ENCODE measurements at regions not wholly inside any gene's neighbourhood (a gene's known extent, or its start where the extent isn't known, plus 50 kb on each side); places are given as distances from the start of the nearest gene placed in this dataset.

DNA sequence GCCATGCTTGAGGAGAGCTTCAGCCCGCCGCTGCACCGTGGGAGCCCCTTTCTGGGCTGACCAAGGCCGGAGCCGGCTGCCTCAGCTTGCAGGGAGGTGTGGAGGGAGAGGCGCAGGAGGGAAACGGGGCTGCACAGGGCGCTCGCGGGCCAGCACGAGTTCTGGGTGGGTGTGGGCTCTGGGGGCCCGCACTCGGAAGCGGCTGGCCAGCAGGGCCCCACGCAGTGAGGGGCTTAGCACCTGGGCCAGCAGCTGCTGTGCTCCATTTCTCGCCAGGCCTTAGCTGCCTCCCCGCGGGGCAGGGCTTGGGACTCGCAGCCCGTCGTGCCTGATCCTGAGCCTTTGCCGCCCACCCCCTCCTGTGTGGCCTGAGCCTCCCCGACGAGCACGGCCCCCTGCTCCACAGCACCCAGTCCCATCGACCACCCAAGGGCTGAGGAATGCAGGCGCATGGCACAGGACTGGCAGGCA lies 1554.0 kb downstream of the KCNT2 start:
- DNase-seq (ENCODE audit: low spot score) = no peak
- TF ChIP-seq, protein P1, sequence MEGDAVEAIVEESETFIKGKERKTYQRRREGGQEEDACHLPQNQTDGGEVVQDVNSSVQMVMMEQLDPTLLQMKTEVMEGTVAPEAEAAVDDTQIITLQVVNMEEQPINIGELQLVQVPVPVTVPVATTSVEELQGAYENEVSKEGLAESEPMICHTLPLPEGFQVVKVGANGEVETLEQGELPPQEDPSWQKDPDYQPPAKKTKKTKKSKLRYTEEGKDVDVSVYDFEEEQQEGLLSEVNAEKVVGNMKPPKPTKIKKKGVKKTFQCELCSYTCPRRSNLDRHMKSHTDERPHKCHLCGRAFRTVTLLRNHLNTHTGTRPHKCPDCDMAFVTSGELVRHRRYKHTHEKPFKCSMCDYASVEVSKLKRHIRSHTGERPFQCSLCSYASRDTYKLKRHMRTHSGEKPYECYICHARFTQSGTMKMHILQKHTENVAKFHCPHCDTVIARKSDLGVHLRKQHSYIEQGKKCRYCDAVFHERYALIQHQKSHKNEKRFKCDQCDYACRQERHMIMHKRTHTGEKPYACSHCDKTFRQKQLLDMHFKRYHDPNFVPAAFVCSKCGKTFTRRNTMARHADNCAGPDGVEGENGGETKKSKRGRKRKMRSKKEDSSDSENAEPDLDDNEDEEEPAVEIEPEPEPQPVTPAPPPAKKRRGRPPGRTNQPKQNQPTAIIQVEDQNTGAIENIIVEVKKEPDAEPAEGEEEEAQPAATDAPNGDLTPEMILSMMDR (IDR thresholded peaks at IDR 0.05) = no peak
- Histone ChIP-seq H3K27ac (no peak overlapping the region), H3K4me3 (no peak overlapping the region)

DNA sequence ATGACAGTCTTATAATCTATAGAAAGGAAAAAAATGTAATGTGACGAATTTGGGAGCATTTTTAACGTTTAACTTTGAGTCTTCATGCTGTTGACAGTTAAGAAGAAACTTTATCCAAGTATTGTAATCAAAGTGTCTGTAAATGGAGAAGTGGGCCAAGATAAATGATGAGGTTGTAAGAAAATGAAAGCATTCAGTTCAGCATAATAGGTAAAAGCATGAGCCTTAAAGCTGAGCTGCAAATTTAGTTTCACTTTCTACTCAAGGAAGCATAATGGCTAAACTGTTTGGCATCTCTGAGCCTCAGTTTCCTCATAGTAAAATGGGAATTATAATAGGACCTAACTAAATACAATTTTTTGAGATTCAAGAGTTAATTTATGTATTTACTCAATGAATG lies 1554.8 kb downstream of the KCNT2 start:
- H3K27ac ChIP-seq = no peak overlapping the region
- TF ChIP-seq, protein P1 (IDR thresholded peaks at IDR 0.05) = no peak
- DNase-seq (ENCODE audit: low spot score) = no peak

DNA sequence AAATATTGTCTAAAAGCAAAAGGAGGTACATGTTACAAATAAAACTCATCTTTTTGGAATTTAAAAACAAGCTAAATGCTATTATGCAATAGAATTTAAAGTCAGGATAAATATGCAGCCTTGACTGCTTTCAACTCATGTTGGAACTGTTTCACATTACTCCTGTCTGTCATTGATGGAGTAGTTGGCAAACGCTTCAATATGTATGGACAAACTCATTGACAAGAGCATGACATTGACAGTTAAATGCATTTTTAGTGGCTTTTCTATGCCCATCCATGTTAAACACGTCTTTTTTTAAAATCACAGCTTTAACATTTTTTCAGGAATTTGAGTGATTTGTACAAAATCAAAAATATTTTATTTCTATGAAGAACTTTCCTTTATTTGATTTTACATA lies 1560.5 kb downstream of the KCNT2 start:
- no peak overlapping the region for H3K27ac ChIP-seq
- H3K4me3 ChIP-seq = no peak overlapping the region
- TF ChIP-seq, protein P1 (IDR thresholded peaks at IDR 0.05) = no peak
- DNase-seq (ENCODE audit: low spot score) = no peak

More for the DNA sequence above, 1554.8 kb downstream of the KCNT2 start:
- no peak overlapping the region for H3K4me3 ChIP-seq

DNA sequence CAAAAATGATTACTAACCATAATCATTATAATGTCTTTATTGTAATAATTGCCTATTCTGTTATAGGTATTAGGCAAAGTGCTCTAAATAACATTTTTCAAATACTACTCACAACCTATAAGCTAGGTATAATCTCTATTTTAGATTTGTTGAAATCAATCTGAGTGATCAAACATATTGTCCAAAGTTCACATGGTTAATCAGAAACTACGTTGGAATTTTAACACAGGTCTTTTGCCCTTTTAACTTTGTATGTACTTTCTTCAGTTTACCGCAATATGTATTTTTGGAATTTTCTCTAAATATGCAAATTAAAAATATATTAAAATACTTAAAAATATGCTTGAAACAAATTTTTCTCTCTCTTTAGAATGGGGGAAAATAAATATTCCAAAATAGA lies 1563.2 kb downstream of the KCNT2 start:
- H3K27ac ChIP-seq = no peak overlapping the region
- no peak for DNase-seq (ENCODE audit: low spot score)
- TF ChIP-seq, protein P1 (IDR thresholded peaks at IDR 0.05) = no peak
- no peak overlapping the region for H3K4me3 ChIP-seq

DNA sequence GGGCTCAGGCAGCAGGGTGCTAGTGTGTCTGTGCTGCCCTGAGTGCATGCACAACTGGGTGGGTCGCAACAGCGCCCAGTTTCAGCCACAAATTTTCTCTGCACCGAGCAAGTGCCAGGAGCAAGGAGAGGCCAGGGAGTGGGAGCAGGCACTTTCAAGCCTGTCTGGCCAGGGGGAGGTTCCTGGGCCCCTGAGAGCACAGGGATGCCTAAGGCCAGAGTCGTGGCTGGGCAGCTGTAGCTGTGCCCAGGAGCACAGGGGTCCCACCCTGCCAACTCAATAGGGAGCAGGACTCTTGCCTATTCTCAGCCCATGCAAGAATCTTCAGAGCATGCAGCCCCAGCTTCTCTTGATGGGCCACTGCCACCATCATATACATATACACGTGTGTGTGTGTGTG lies 1577.4 kb downstream of the KCNT2 start:
- no peak for DNase-seq (ENCODE audit: low spot score)

DNA sequence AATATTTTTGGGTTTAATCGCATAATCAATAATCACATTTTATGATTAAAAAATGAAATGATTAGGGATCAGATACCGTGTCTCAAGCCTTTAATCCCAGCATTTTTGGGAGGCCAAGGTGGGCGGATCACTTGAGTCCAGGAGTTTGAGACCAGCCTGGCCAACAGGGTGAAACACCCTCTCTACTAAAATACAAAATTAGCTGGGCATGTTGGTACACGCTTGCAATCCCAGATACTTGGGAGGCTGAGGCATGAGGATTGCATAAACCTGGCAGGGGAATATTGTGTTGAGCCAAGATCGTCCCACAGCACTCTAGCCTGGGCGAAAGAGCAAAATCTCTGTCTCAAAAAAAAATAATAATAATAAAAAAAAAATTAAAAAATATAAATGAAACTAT lies 1581.4 kb downstream of the KCNT2 start:
- Histone ChIP-seq H3K4me3 (no peak overlapping the region), H3K27ac (no peak overlapping the region)
- TF ChIP-seq, protein P1 (IDR thresholded peaks at IDR 0.05) = no peak
- no peak for DNase-seq (ENCODE audit: low spot score)

More for the DNA sequence above, 1577.4 kb downstream of the KCNT2 start:
- TF ChIP-seq, protein P1 (IDR thresholded peaks at IDR 0.05) = no peak
- H3K27ac ChIP-seq = no peak overlapping the region
- H3K4me3 ChIP-seq = no peak overlapping the region

DNA sequence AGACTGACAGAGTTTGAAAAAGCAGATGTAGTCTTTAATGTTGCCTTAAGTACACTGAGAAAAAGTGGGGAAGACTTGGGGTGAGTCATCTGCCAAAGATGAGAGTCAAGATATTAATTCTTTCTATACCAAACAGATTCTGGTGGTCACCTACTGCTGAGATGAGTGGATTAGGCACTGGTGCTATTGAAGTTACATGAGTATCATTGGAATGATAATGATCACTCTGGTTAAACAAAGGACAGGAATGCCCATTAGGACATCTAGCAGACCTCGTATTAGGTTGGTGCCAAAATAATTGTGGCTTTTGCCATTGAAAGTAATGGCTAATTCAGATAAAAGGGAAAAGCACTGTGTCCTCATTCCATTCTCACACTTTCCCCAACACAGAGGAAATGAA lies 1588.9 kb downstream of the KCNT2 start:
- no peak for DNase-seq (ENCODE audit: low spot score)
- TF ChIP-seq, protein P1 (IDR thresholded peaks at IDR 0.05) = no peak
- no peak overlapping the region for H3K4me3 ChIP-seq
- H3K27ac ChIP-seq = no peak overlapping the region
